NB4 (cell line): ENCODE measurements at regions not wholly inside any gene's neighbourhood (a gene's known extent, or its start where the extent isn't known, plus 50 kb on each side); places are given as distances from the start of the nearest gene placed in this dataset.

ENCODE experiments used
- CTCF ChIP-seq: IDR thresholded peaks from one replicate; pipeline ENCODE4 v1.5.1; 2012; ENCODE audit warnings: low read depth, low read length
- MAX ChIP-seq: IDR thresholded peaks from 2 replicates; pipeline ENCODE4 v1.6.1; 2011; ENCODE audit warnings: low read depth, low read length
- MYC ChIP-seq: IDR thresholded peaks from 2 replicates; pipeline ENCODE4 v1.6.1; 2011; ENCODE audit warnings: low read depth, low read length
- POLR2A ChIP-seq: IDR thresholded peaks from 2 replicates; pipeline ENCODE4 v1.6.1; 2011; ENCODE audit warnings: mild to moderate bottlenecking; ENCODE audit not compliant: insufficient read length; ENCODE audit errors: extremely low read depth

- no peak for TF ChIP-seq CTCF
- TF ChIP-seq POLR2A = no peak
- no peak for TF ChIP-seq MAX
- no peak for TF ChIP-seq MYC
Observed at GRCh38 chr2:83282043-83282795, 1176.9 kb downstream of the SUCLG1 start.
